Loucy (cell line): ENCODE measurements at regions not wholly inside any gene's neighbourhood (a gene's known extent, or its start where the extent isn't known, plus 50 kb on each side); places are given as distances from the start of the nearest gene placed in this dataset.

Experiments
- H2AFZ ChIP-seq: fragments of 200-600 bp; sonication (generic); 2 replicates; pipeline ENCODE4 v1.6.0; 2016; ENCODE audit warnings: antibody characterized with exemption, mild to moderate bottlenecking, low read length, moderate library complexity
- H3F3A ChIP-seq: fragments of 200-600 bp; 2 replicates; pipeline ENCODE4 v1.6.0; 2016; ENCODE audit warnings: antibody characterized with exemption, low read depth, mild to moderate bottlenecking
- H3K27me3 ChIP-seq: fragments of 200-600 bp; sonication (generic); 2 replicates; pipeline ENCODE4 v1.6.1; 2014; ENCODE audit warnings: low read length, mild to moderate bottlenecking; ENCODE audit not compliant: insufficient read depth, poor library complexity, severe bottlenecking
- H3K36me3 ChIP-seq: fragments of 200-600 bp; sonication (generic); 2 replicates; pipeline ENCODE4 v1.6.1; 2016; ENCODE audit warnings: low read length; ENCODE audit not compliant: insufficient read depth
- H3K4me1 ChIP-seq: fragments of 200-600 bp; sonication (generic); 2 replicates; pipeline ENCODE4 v1.5.1; 2014; ENCODE audit warnings: low read length, mild to moderate bottlenecking; ENCODE audit not compliant: insufficient read depth, poor library complexity, severe bottlenecking
- H3K4me2 ChIP-seq: fragments of 200-600 bp; sonication (generic); 2 replicates; pipeline ENCODE4 v1.6.0; 2014; ENCODE audit warnings: antibody characterized with exemption, low read length, low read depth, mild to moderate bottlenecking; ENCODE audit not compliant: poor library complexity, severe bottlenecking
- H3K4me3 ChIP-seq: fragments of 200-600 bp; sonication (generic); 2 replicates; pipeline ENCODE4 v1.5.1; 2014; ENCODE audit warnings: low read length, mild to moderate bottlenecking, mixed read lengths; ENCODE audit not compliant: poor library complexity, severe bottlenecking
- H3K79me2 ChIP-seq: fragments of 200-600 bp; sonication (generic); 2 replicates; pipeline ENCODE4 v1.6.1; 2014; ENCODE audit warnings: low read length; ENCODE audit not compliant: insufficient read depth
- H3K9ac ChIP-seq: fragments of 200-600 bp; sonication (generic); 2 replicates; pipeline ENCODE4 v1.6.0; 2014; ENCODE audit warnings: mild to moderate bottlenecking, low read depth, low read length, moderate library complexity; ENCODE audit not compliant: poor library complexity, severe bottlenecking
- H3K9me2 ChIP-seq: fragments of 200-600 bp; sonication (generic); replicated peaks from 2 replicates; pipeline ENCODE4 v1.6.1; 2016; ENCODE audit warnings: low read depth, low read length, mixed read lengths
- H3K9me3 ChIP-seq: fragments of 200-600 bp; sonication (generic); 2 replicates; pipeline ENCODE4 v1.6.1; 2014; ENCODE audit warnings: mild to moderate bottlenecking, antibody characterized with exemption, low read length, low read depth; ENCODE audit not compliant: insufficient read depth
- H4K20me1 ChIP-seq: fragments of 200-600 bp; sonication (generic); 2 replicates; pipeline ENCODE4 v1.6.0; 2014; ENCODE audit warnings: antibody characterized with exemption, low read length, mild to moderate bottlenecking; ENCODE audit not compliant: insufficient read depth, poor library complexity, severe bottlenecking
- EZH2phosphoT487 ChIP-seq: fragments of 200-600 bp; IDR thresholded peaks from 2 replicates; pipeline ENCODE4 v1.6.1; 2018; ENCODE audit warnings: antibody characterized with exemption, mild to moderate bottlenecking, moderate library complexity, borderline replicate concordance
- TF ChIP-seq, protein P1 (sequence below): fragments of 200-600 bp; sonication (generic); conservative IDR thresholded peaks from 2 replicates; pipeline ENCODE4 v1.5.1; 2014; ENCODE audit warnings: mild to moderate bottlenecking, antibody characterized with exemption, low read length

- Histone ChIP-seq H3K4me1 (no peaks in the 10 kb centered on the region), H3K9me3 (no peaks in the 10 kb centered on the region), H3F3A (no peaks in the 10 kb centered on the region), H3K4me3 (no peak overlapping the region), H4K20me1 (no peaks in the 10 kb centered on the region), H3K9me2 (no peaks in the 10 kb centered on the region), H3K36me3 (no peaks in the 10 kb centered on the region), H3K27me3 (no peaks in the 10 kb centered on the region), H3K79me2 (no peaks in the 10 kb centered on the region), H3K9ac (no peak overlapping the region), H2AFZ (no peak overlapping the region), H3K4me2 (no peak overlapping the region)
- TF ChIP-seq EZH2phosphoT487: no peak
- TF ChIP-seq, protein P1, sequence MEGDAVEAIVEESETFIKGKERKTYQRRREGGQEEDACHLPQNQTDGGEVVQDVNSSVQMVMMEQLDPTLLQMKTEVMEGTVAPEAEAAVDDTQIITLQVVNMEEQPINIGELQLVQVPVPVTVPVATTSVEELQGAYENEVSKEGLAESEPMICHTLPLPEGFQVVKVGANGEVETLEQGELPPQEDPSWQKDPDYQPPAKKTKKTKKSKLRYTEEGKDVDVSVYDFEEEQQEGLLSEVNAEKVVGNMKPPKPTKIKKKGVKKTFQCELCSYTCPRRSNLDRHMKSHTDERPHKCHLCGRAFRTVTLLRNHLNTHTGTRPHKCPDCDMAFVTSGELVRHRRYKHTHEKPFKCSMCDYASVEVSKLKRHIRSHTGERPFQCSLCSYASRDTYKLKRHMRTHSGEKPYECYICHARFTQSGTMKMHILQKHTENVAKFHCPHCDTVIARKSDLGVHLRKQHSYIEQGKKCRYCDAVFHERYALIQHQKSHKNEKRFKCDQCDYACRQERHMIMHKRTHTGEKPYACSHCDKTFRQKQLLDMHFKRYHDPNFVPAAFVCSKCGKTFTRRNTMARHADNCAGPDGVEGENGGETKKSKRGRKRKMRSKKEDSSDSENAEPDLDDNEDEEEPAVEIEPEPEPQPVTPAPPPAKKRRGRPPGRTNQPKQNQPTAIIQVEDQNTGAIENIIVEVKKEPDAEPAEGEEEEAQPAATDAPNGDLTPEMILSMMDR: no peak
These were observed 75.4 kb upstream of the MAN2A1 start for GRCh38 chr5:109614301-109614700.

DNA sequence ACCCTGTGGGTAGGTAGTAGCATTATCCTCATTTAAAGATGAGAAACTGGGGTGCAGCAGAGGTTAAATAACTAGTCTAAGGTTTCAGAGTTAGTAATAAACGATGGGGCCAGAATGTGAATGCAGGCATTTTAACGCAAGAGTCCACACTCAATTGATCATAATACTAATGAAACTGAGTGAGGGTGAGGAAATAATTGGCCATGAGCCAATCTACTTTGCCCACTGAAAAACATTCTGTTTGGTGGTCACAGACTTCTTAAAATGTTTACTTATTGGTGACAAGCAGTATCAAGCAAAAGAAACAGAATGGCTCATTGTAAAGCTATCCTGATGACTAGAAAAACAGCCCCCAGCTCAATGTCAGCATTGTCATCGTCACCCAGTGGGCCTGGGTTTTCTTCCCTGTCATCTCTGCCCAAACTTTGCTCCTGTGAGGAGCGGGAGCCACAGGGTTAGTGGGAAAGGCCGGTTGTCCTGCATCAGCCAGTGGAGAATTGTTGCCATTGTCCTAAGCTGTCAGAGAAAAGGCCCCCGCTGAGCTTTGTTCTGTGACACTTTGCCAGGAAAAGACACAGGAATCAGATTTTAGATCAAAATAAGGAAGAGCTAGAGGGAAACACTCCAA lies 77.3 kb upstream of the MAN2A1 start:
- no peak overlapping the region for H3K9ac ChIP-seq
- no peaks in the 10 kb centered on the region for H4K20me1 ChIP-seq
- H3K4me2 ChIP-seq: no peak overlapping the region
- TF ChIP-seq, protein P1: no peak
- TF ChIP-seq EZH2phosphoT487: no peak
- H3K27me3 ChIP-seq: no peaks in the 10 kb centered on the region
- no peak overlapping the region for H2AFZ ChIP-seq
- no peak overlapping the region for H3K4me3 ChIP-seq
- H3K9me3 ChIP-seq: no peaks in the 10 kb centered on the region
- H3K36me3 ChIP-seq: no peaks in the 10 kb centered on the region
- H3K9me2 ChIP-seq: no peaks in the 10 kb centered on the region
- no peaks in the 10 kb centered on the region for H3K79me2 ChIP-seq
- H3K4me1 ChIP-seq: no peaks in the 10 kb centered on the region
- no peaks in the 10 kb centered on the region for H3F3A ChIP-seq

DNA sequence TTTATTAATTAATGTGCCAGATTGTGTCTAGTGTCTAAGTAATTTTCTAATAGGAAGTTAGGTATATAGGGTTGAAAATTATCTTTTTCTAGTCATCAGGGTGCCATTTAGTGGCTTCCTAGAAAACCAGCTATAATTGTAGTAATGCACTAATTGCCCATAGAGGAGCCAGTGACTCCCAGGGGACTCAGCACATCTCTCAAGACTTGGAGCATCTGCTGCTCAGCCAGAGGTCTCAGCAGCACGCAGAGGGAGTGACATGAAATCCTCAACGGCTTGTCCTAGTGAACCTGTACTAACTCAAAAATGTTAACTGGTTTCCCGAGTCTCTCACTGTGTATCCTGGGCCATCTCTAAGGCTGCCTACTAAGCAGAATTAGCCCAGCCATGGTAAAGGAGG lies 78.2 kb upstream of the MAN2A1 start:
- Histone ChIP-seq H3K4me1 (no peaks in the 10 kb centered on the region), H3K9me3 (no peaks in the 10 kb centered on the region), H3K4me2 (no peak overlapping the region), H3K9me2 (no peaks in the 10 kb centered on the region), H3K4me3 (no peak overlapping the region), H3K36me3 (no peaks in the 10 kb centered on the region), H3K9ac (no peak overlapping the region), H3F3A (no peaks in the 10 kb centered on the region), H3K27me3 (no peaks in the 10 kb centered on the region), H3K79me2 (no peaks in the 10 kb centered on the region), H4K20me1 (no peaks in the 10 kb centered on the region), H2AFZ (no peak overlapping the region)
- TF ChIP-seq, protein P1: no peak
- TF ChIP-seq EZH2phosphoT487: no peak
